Trophoblast cell (in vitro differentiated cells and primary cell): ENCODE measurements at regions not wholly inside any gene's neighbourhood (a gene's known extent, or its start where the extent isn't known, plus 50 kb on each side); places are given as distances from the start of the nearest gene placed in this dataset.

ENCODE experiments used
- DNase-seq, 2 donors: peaks; one replicate each; pipeline ENCODE4 v3.0.0-alpha.2; 2016
- H2AFZ ChIP-seq: 2 replicates; pipeline ENCODE4 v1.6.1; 2013; ENCODE audit warnings: low read length, moderate library complexity, mild to moderate bottlenecking; ENCODE audit not compliant: insufficient read depth, poor library complexity
- H2AK5ac ChIP-seq: 2 replicates; pipeline ENCODE4 v1.6.1; 2013; ENCODE audit warnings: mild to moderate bottlenecking, low read length
- H2BK120ac ChIP-seq: 2 replicates; pipeline ENCODE4 v1.6.1; 2013; ENCODE audit warnings: low read length, mild to moderate bottlenecking, moderate library complexity; ENCODE audit not compliant: insufficient read depth, poor library complexity
- H2BK12ac ChIP-seq: 2 replicates; pipeline ENCODE4 v1.6.1; 2013; ENCODE audit warnings: mild to moderate bottlenecking, low read length, moderate library complexity
- H2BK5ac ChIP-seq: 2 replicates; pipeline ENCODE4 v1.6.1; 2013; ENCODE audit warnings: low read length, low read depth, moderate library complexity, mild to moderate bottlenecking; ENCODE audit not compliant: poor library complexity
- H3K14ac ChIP-seq: 2 replicates; pipeline ENCODE4 v1.6.1; 2013; ENCODE audit warnings: mild to moderate bottlenecking, low read length
- H3K18ac ChIP-seq: 2 replicates; pipeline ENCODE4 v1.6.1; 2013; ENCODE audit warnings: mild to moderate bottlenecking, low read length
- H3K23ac ChIP-seq: 2 replicates; pipeline ENCODE4 v1.6.1; 2013; ENCODE audit warnings: low read length
- H3K27ac ChIP-seq: 2 replicates; pipeline ENCODE4 v1.5.1; 2013; ENCODE audit warnings: low read depth, mild to moderate bottlenecking, inconsistent platforms, low read length, moderate library complexity
- H3K27me3 ChIP-seq: 2 replicates; pipeline ENCODE4 v1.6.1; 2013; ENCODE audit warnings: inconsistent platforms, mild to moderate bottlenecking, low read length, moderate library complexity; ENCODE audit not compliant: insufficient read depth
- H3K36me3 ChIP-seq, 2 experiments: 1 replicate in 1 of 2; 2 replicates in 1 of 2; pipeline ENCODE4 v1.6.1; 2013; ENCODE audit warnings: low read length in 2 of 2, mild to moderate bottlenecking in 2 of 2, moderate library complexity in 1 of 2; ENCODE audit not compliant: insufficient read depth in 2 of 2, control insufficient read depth in 1 of 2
- H3K4ac ChIP-seq: 2 replicates; pipeline ENCODE4 v1.6.1; 2013; ENCODE audit warnings: low read depth, mild to moderate bottlenecking, low read length, moderate library complexity
- H3K4me1 ChIP-seq, 2 experiments: 1 replicate in 1 of 2; 2 replicates in 1 of 2; pipeline ENCODE4 v1.6.1; 2013; ENCODE audit warnings: low read length in 2 of 2, mild to moderate bottlenecking in 2 of 2, moderate library complexity in 1 of 2; ENCODE audit not compliant: insufficient read depth in 2 of 2, control insufficient read depth in 1 of 2
- H3K4me2 ChIP-seq: 2 replicates; pipeline ENCODE4 v1.6.1; 2013; ENCODE audit warnings: inconsistent platforms, mild to moderate bottlenecking, low read length, moderate library complexity
- H3K4me3 ChIP-seq: 2 replicates; pipeline ENCODE4 v1.5.1; 2013; ENCODE audit warnings: mild to moderate bottlenecking, low read depth, low read length, inconsistent platforms
- H3K79me1 ChIP-seq: one replicate; pipeline ENCODE4 v1.6.1; 2013; ENCODE audit warnings: low read length
- H3K79me2 ChIP-seq: 2 replicates; pipeline ENCODE4 v1.6.1; 2013; ENCODE audit warnings: low read length, mild to moderate bottlenecking; ENCODE audit not compliant: control insufficient read depth, insufficient read depth, poor library complexity
- H3K9ac ChIP-seq: 2 replicates; pipeline ENCODE4 v1.6.1; 2013; ENCODE audit warnings: mild to moderate bottlenecking, low read length
- H3K9me3 ChIP-seq: 2 replicates; pipeline ENCODE4 v1.6.1; 2013; ENCODE audit warnings: low read depth, mild to moderate bottlenecking, control low read depth, inconsistent platforms, low read length; ENCODE audit not compliant: insufficient read depth
- H4K12ac ChIP-seq: 2 replicates; pipeline ENCODE4 v1.6.1; 2013; ENCODE audit warnings: low read depth, mild to moderate bottlenecking, low read length, moderate library complexity
- H4K8ac ChIP-seq: 2 replicates; pipeline ENCODE4 v1.6.1; 2013; ENCODE audit warnings: low read depth, mild to moderate bottlenecking, low read length, moderate library complexity
- H4K91ac ChIP-seq: one replicate; pipeline ENCODE4 v1.6.1; 2013; ENCODE audit warnings: low read depth, mild to moderate bottlenecking, low read length, moderate library complexity
- WGBS: extraction: QIAGEN DNeasy Blood & Tissue Kit; methylation state at CpG from one replicate; pipeline ENCODE4 v1.1.7; 2013; ENCODE audit warnings: missing lambda C conversion rate; ENCODE audit not compliant: insufficient read length, insufficient coverage; ENCODE audit errors: extremely low coverage; 5-methylcytosine and 5-hydroxymethylcytosine counted together

- no peaks in the 10 kb centered on the region for H3K9me3 ChIP-seq
- H3K27me3 ChIP-seq = no peaks in the 10 kb centered on the region
- no peak overlapping the region for H4K12ac ChIP-seq
- H3K23ac ChIP-seq = no peak overlapping the region
- no peak overlapping the region for H3K4ac ChIP-seq
- no peak overlapping the region for H2AK5ac ChIP-seq
- peak overlapping the region; percentile 31 for H3K9ac ChIP-seq
- H3K4me2 ChIP-seq = no peak overlapping the region
- H2AFZ ChIP-seq = no peak overlapping the region
- no peaks in the 10 kb centered on the region for H3K79me2 ChIP-seq
- H2BK12ac ChIP-seq = no peak overlapping the region
- WGBS = no CpG with 5 or more reads among the region's 23 CpGs
- H2BK120ac ChIP-seq = no peak overlapping the region
- no peak overlapping the region for H4K8ac ChIP-seq
- H2BK5ac ChIP-seq = no peak overlapping the region
- H3K14ac ChIP-seq = no peak overlapping the region
- H3K79me1 ChIP-seq = no peaks in the 10 kb centered on the region
- peak overlapping the region; percentile 42 for H3K4me3 ChIP-seq
- peak; percentile 89 to 98 for DNase-seq
- no peaks in the 10 kb centered on the region for H3K36me3 ChIP-seq
- H3K27ac ChIP-seq = no peak overlapping the region
- no peaks in the 10 kb centered on the region for H3K4me1 ChIP-seq
- no peak overlapping the region for H3K18ac ChIP-seq
- no peak overlapping the region for H4K91ac ChIP-seq
Observed at GRCh38 chr2:205885492-205886099, 200.4 kb downstream of the INO80D start.

- Histone ChIP-seq H3K4ac (no peak overlapping the region), H3K23ac (no peak overlapping the region), H3K4me2 (no peak overlapping the region), H3K18ac (no peak overlapping the region), H3K14ac (no peak overlapping the region), H3K9me3 (no peaks in the 10 kb centered on the region), H3K79me1 (no peaks in the 10 kb centered on the region), H4K8ac (no peak overlapping the region), H4K12ac (no peak overlapping the region), H3K9ac (no peak overlapping the region), H3K27ac (no peak overlapping the region), H2BK5ac (no peak overlapping the region), H3K27me3 (no peaks in the 10 kb centered on the region), H2AFZ (no peak overlapping the region), H2AK5ac (no peak overlapping the region), H2BK12ac (no peak overlapping the region), H4K91ac (no peak overlapping the region), H3K4me1 (no peaks in the 10 kb centered on the region), H2BK120ac (no peak overlapping the region), H3K36me3 (no peaks in the 10 kb centered on the region), H3K4me3 (no peak overlapping the region), H3K79me2 (no peaks in the 10 kb centered on the region)
- no peak for DNase-seq
- WGBS = no CpG with 5 or more reads among the region's 4 CpGs
Observed at GRCh38 chr2:205883965-205884364, 201.7 kb downstream of the NRP2 start.

- no peak overlapping the region for H3K27ac ChIP-seq
- no peak overlapping the region for H2BK5ac ChIP-seq
- no peak overlapping the region for H3K18ac ChIP-seq
- H3K79me1 ChIP-seq = no peaks in the 10 kb centered on the region
- no peak overlapping the region for H3K4ac ChIP-seq
- no peak overlapping the region for H3K23ac ChIP-seq
- H3K79me2 ChIP-seq = no peaks in the 10 kb centered on the region
- no peak overlapping the region for H3K4me3 ChIP-seq
- H3K4me2 ChIP-seq = no peak overlapping the region
- H3K36me3 ChIP-seq = no peaks in the 10 kb centered on the region
- H2BK120ac ChIP-seq = no peak overlapping the region
- no peak overlapping the region for H3K14ac ChIP-seq
- H4K12ac ChIP-seq = no peak overlapping the region
- H4K91ac ChIP-seq = no peak overlapping the region
- no peak overlapping the region for H4K8ac ChIP-seq
- DNase-seq = no peak
- H2BK12ac ChIP-seq = no peak overlapping the region
- no CpG with 5 or more reads among the region's 6 CpGs for WGBS
- no peaks in the 10 kb centered on the region for H3K9me3 ChIP-seq
- H3K27me3 ChIP-seq = no peaks in the 10 kb centered on the region
- H3K9ac ChIP-seq = no peak overlapping the region
- no peaks in the 10 kb centered on the region for H3K4me1 ChIP-seq
- H2AFZ ChIP-seq = no peak overlapping the region
- no peak overlapping the region for H2AK5ac ChIP-seq
Observed at GRCh38 chr2:205882806-205883425, 200.6 kb downstream of the NRP2 start.

GRCh38 chr2:205880048-205880447 is 197.7 kb downstream of the NRP2 start:
- H3K27ac ChIP-seq = no peak overlapping the region
- H3K9me3 ChIP-seq = no peaks in the 10 kb centered on the region
- H3K79me2 ChIP-seq = no peaks in the 10 kb centered on the region
- no peak overlapping the region for H3K4ac ChIP-seq
- no peak overlapping the region for H4K12ac ChIP-seq
- no peak overlapping the region for H3K14ac ChIP-seq
- no peaks in the 10 kb centered on the region for H3K27me3 ChIP-seq
- WGBS = no CpG with 5 or more reads among the region's 4 CpGs
- no peak overlapping the region for H2BK120ac ChIP-seq
- H3K18ac ChIP-seq = no peak overlapping the region
- H3K4me3 ChIP-seq = no peak overlapping the region
- no peak overlapping the region for H4K8ac ChIP-seq
- no peak overlapping the region for H3K9ac ChIP-seq
- H3K79me1 ChIP-seq = no peaks in the 10 kb centered on the region
- no peak overlapping the region for H3K23ac ChIP-seq
- H4K91ac ChIP-seq = no peak overlapping the region
- H3K36me3 ChIP-seq = no peaks in the 10 kb centered on the region
- no peak for DNase-seq
- no peak overlapping the region for H3K4me2 ChIP-seq
- H2AK5ac ChIP-seq = no peak overlapping the region
- H3K4me1 ChIP-seq = no peaks in the 10 kb centered on the region
- no peak overlapping the region for H2BK5ac ChIP-seq
- H2AFZ ChIP-seq = no peak overlapping the region
- no peak overlapping the region for H2BK12ac ChIP-seq
